ENCODE measurements at regions not wholly inside any gene's neighbourhood (a gene's known extent, or its start where the extent isn't known, plus 50 kb on each side); places are given as distances from the start of the nearest gene placed in this dataset.

GRCh38 chr3:110093411-110093810 lies 756.1 kb upstream of the DPPA4 start:
- no peak for TF ChIP-seq CTCF (IDR thresholded peaks at IDR 0.05; ENCODE audit: low read depth, low read length)
- DNase-seq (ENCODE audit: low read depth, low spot score) = no peak
- no peak overlapping the region for H3K4me3 ChIP-seq (ENCODE audit: low read depth, low read length)
- in situ Hi-C loops (cut with HindIII; ENCODE audit: low sequenced_read_pairs) = no loop called here

DNA sequence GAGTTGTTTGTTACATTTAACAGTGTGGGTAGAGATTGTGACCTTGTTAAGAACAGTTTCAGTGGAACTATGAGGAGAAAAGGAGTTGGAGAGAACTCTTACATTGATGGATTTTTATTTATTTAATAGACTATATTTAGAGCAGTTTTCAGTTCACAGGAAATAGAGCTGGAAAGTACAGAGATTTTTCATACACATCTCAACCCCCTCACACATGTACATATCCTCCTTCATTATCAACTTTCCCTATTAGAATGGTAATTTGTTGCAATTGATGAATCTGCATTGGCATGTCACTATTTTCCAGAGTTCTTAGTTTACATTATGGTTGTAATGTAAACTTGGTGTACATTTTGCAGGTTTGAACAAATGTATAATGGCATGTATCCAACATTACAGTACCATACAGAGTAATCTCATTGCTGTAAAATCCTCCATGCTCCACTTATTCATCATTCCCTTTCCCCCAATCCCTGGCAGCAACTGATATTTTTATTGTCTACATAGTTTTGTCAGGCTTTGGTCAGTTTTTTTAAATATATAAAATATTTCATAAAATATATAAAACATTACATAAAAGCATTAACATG lies 756.6 kb upstream of the DPPA4 start:
- no peak for DNase-seq (ENCODE audit: low read depth, low spot score)
- H3K4me3 ChIP-seq (ENCODE audit: low read depth, low read length) = no peak overlapping the region
- no peak for TF ChIP-seq CTCF (IDR thresholded peaks at IDR 0.05; ENCODE audit: low read depth, low read length)
- in situ Hi-C loops (cut with HindIII; ENCODE audit: low sequenced_read_pairs) = no loop called here

- no peak for TF ChIP-seq CTCF (IDR thresholded peaks at IDR 0.05; ENCODE audit: low read depth, low read length)
- no peak for DNase-seq (ENCODE audit: low read depth, low spot score)
- in situ Hi-C loops (cut with HindIII; ENCODE audit: low sequenced_read_pairs) = no loop called here
- no peak overlapping the region for H3K4me3 ChIP-seq (ENCODE audit: low read depth, low read length)
Observed at GRCh38 chr3:110099711-110100110, 762.4 kb upstream of the DPPA4 start.

GRCh38 chr3:110101361-110101760 lies 764.0 kb upstream of the DPPA4 start:
- no peak overlapping the region for H3K4me3 ChIP-seq (ENCODE audit: low read depth, low read length)
- no peak for DNase-seq (ENCODE audit: low read depth, low spot score)
- in situ Hi-C loops (cut with HindIII; ENCODE audit: low sequenced_read_pairs) = no loop called here
- no peak for TF ChIP-seq CTCF (IDR thresholded peaks at IDR 0.05; ENCODE audit: low read depth, low read length)

DNA sequence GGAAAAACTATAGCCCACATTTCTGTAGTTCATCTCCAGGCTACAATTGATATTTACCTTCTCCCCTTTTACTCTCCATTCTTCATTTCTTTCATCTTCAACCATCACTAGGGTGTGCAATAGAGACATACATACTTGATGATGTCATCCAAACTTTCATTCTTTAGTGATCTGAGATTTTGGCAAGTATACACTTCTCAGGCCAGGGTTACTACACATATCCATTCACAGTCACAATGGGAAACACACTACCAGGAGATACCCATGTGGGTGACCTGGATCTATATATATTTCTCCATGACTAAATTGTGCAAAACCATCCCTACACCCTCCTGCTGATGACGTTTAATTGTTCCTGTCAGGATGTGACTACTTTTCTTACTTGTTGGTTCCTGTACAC lies 769.5 kb upstream of the DPPA4 start:
- in situ Hi-C loops (cut with HindIII; ENCODE audit: low sequenced_read_pairs) = no loop called here
- no peak for TF ChIP-seq CTCF (IDR thresholded peaks at IDR 0.05; ENCODE audit: low read depth, low read length)

DNA sequence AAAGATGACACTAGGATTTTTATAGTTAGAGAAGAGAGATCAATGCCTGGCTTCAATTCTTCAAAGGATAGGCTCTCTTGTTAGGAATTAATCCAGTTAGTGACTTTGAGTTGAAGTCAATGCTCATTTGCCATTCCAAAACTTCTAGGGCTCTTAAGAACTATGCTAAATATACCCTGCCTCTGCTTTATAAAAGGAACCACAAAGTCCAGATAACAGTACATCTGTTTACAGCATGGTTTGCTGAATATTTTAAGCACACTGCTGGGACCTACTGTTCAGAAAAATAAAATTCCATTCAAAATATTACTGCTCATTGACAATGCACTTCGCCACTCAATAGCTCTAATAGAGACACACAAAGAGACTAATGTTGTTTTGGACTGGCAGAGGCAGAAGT lies 786.6 kb upstream of the DPPA4 start:
- DNase-seq (ENCODE audit: low read depth, low spot score) = no peak
- H3K4me3 ChIP-seq (ENCODE audit: low read depth, low read length) = no peak overlapping the region
- in situ Hi-C loops (cut with HindIII; ENCODE audit: low sequenced_read_pairs) = no loop called here
- no peak for TF ChIP-seq CTCF (IDR thresholded peaks at IDR 0.05; ENCODE audit: low read depth, low read length)

More for the DNA sequence above, 769.5 kb upstream of the DPPA4 start:
- no peak overlapping the region for H3K4me3 ChIP-seq (ENCODE audit: low read depth, low read length)
- no peak for DNase-seq (ENCODE audit: low read depth, low spot score)

- H3K4me3 ChIP-seq (ENCODE audit: low read depth, low read length) = no peak overlapping the region
- DNase-seq (ENCODE audit: low read depth, low spot score) = no peak
- no peak for TF ChIP-seq CTCF (IDR thresholded peaks at IDR 0.05; ENCODE audit: low read depth, low read length)
- in situ Hi-C loops (cut with HindIII; ENCODE audit: low sequenced_read_pairs) = no loop called here
Observed at GRCh38 chr3:110126065-110126464, 788.7 kb upstream of the DPPA4 start.
